ENCODE measurements at regions not wholly inside any gene's neighbourhood (a gene's known extent, or its start where the extent isn't known, plus 50 kb on each side); places are given as distances from the start of the nearest gene placed in this dataset.

DNA sequence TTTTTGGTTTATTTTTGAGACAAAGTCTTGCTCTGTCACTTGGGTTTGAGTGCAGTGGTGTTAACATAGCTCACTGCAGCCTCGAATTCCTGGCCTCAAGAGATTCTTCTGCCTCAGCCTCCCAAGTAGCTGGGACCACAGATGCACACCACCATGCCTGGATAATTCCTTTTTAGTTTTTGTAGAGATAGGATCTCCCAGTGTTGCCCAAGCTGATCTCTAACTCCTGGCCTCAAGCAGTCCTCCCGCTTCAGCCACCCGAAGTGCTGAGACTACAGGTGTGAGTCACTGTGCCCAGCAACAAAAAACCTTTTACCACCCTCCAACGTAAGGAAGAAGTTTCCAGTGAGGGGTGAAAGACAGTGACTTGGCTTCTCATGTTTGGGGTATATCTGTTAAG is 81.1 kb upstream of the TSHZ3 start:
- no peak for TF ChIP-seq ZFX (IDR thresholded peaks at IDR 0.05; ENCODE audit: borderline replicate concordance)
- TF ChIP-seq, protein P1, sequence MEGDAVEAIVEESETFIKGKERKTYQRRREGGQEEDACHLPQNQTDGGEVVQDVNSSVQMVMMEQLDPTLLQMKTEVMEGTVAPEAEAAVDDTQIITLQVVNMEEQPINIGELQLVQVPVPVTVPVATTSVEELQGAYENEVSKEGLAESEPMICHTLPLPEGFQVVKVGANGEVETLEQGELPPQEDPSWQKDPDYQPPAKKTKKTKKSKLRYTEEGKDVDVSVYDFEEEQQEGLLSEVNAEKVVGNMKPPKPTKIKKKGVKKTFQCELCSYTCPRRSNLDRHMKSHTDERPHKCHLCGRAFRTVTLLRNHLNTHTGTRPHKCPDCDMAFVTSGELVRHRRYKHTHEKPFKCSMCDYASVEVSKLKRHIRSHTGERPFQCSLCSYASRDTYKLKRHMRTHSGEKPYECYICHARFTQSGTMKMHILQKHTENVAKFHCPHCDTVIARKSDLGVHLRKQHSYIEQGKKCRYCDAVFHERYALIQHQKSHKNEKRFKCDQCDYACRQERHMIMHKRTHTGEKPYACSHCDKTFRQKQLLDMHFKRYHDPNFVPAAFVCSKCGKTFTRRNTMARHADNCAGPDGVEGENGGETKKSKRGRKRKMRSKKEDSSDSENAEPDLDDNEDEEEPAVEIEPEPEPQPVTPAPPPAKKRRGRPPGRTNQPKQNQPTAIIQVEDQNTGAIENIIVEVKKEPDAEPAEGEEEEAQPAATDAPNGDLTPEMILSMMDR (IDR thresholded peaks at IDR 0.05), result no peak
- H3K27ac ChIP-seq, result no peak overlapping the region

DNA sequence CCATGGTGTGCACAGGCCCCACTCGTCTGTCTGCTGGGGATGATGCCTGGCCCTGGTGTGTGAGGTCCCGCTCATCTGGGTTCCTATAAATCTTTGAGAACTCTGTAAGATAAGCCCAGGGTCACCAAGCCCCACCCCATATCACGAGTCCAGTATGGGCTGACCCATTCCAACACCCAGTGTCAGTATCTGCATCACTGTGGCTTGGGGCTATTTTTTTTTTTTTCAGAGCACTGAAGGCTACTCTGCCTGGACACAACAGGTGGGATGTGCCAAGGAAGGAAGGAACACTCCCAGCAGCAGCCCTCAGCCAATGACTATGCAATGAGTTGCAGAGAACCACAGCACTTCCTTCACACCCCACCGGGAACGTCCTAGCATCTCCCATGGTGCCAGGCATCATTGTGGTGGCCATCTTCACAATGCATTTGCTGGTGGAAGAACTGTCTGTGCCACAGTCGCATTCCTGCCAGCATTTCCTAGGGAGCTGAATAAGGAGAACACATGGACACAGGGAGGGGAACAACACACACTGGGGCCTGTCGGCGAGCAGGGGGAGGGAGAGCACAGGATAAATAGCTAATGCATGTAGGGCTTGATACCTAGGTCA is 83.1 kb upstream of the TSHZ3 start:
- no peak overlapping the region for H3K27ac ChIP-seq
- TF ChIP-seq, protein P1 (IDR thresholded peaks at IDR 0.05), result no peak
- no peak for TF ChIP-seq ZFX (IDR thresholded peaks at IDR 0.05; ENCODE audit: borderline replicate concordance)

DNA sequence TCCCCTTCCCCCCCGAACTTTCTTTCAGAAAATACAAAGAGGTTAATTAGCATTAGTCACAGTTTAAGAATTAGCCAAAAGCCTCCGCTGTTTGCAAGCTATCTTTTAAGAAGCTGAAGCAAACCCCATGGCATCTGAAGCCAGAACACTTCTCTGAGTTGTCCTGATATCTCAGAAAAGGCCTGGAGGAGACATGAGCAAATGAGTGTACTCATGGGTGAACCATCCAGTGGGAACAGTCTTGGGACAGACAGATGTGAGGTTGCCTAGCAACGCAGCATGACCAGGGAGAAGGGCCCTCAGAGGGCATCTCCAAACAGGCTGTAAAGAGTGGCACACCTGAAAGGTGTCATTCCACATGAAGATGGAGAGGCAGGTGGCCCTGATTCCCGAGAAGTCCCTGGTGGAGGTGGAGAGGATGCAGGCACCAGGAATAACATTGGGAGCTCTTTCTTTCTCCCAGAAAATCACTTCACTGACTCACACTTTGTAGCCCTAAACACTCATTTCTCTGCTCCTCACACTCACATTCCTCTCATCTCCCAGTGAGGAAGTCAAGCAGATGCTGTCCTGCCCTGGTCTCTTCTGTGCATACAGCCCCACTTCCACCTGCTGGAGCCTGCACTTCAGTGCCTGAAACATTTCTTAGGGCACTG is 87.0 kb upstream of the TSHZ3 start:
- TF ChIP-seq ZFX (IDR thresholded peaks at IDR 0.05; ENCODE audit: borderline replicate concordance), result no peak
- TF ChIP-seq, protein P1 (IDR thresholded peaks at IDR 0.05), result no peak
- H3K27ac ChIP-seq, result no peak overlapping the region

DNA sequence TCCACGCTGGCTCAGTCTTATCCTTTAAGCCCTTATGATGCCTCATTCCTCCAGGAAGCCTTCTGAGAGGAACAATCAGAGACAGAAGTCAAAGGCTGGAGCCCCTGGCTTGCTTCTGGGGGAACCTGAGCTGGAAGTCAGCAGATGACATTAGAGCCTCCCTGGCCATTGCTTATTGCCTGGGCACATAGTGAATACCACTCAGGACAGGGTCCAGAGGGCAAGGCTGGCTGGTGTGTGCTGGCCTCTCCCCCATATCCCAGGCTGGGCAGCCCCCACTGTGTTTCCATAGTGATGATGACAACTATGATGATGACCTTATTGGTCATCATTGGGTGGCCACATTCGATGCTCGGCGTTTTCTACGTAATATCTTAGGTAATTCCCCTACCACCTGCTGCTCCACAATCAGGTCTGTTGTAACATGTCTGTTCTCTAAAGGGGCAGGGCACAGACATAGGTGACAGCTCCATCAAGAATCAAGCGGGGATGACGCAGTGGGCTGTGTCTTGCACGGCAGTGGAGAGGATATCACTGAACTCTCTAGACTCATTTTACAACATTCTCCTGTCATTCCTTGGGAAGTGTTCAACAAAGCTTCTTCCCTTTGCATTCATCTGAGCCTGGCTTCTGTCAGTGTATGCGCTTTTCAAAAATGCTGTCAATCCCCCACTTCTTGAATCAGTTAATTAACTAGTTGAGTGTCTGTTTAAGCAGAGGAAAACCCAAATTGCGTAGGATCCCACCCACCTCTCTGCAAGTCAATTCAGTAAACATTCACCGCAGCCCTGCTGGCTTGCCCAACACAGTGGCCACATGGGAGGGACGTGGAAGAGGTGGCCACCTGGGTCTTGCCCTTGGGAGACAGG is 89.4 kb upstream of the TSHZ3 start:
- TF ChIP-seq ZFX (IDR thresholded peaks at IDR 0.05; ENCODE audit: borderline replicate concordance), result no peak
- TF ChIP-seq, protein P1 (IDR thresholded peaks at IDR 0.05), result no peak

DNA sequence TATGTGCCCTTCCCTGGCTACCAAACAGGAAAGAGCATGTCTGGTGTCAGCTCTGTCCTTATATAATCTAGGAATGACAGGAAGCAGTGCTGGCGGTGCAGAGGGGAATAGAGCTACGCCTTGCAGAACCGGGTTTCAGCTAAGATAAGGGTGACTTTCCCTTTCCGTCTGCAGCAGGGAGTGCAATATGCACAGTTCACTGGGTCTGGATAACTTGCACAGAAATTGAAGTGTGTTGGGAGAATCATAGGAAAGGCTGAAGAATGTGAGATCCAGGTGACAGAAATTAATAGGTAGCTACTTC is 90.0 kb upstream of the TSHZ3 start:
- TF ChIP-seq ZFX (IDR thresholded peaks at IDR 0.05; ENCODE audit: borderline replicate concordance), result no peak
- TF ChIP-seq, protein P1 (IDR thresholded peaks at IDR 0.05), result no peak
- H3K27ac ChIP-seq, result no peak overlapping the region

More for the DNA sequence above, 89.4 kb upstream of the TSHZ3 start:
- no peak overlapping the region for H3K27ac ChIP-seq

DNA sequence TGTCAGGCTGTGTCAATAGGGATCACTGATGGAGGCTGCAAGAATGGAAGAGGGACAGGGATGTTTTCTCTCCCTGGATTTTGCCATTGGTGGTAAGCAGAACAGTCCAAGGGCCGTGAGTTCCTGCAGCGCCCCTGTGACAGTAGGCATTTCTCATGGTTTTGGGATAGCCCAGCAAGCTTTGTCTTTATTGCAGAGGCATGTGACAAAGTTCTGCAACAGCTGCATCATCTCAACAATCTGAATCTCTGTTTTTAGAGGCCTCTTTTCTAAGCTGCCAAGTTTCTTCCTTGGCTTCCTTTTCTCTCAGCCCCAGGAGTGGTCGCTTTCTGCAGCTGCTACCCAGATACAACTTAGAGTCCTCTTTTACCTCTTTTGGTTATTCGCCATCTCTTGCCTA is 95.7 kb upstream of the TSHZ3 start:
- TF ChIP-seq, protein P1 (IDR thresholded peaks at IDR 0.05), result no peak
- no peak for TF ChIP-seq ZFX (IDR thresholded peaks at IDR 0.05; ENCODE audit: borderline replicate concordance)

DNA sequence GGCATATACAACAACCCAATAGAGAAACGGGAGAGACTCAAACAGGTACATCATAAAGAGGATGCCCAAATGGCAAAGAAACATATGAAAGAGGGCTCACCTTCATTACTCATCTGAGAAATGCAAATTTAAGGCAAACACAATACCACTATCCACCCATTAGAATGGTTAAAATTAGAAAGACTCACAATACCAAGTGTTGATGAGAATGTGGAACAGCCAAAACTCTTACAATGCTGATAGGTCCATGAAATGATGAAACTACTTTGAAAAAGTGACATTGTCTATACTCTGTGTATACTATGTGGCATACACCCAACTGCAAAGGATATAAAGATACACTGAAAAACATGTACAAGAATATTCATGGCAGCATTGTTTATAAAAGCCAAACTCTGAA is 96.2 kb upstream of the TSHZ3 start:
- H3K27ac ChIP-seq, result no peak overlapping the region
- TF ChIP-seq ZFX (IDR thresholded peaks at IDR 0.05; ENCODE audit: borderline replicate concordance), result no peak
- TF ChIP-seq, protein P1 (IDR thresholded peaks at IDR 0.05), result no peak

More for the DNA sequence above, 95.7 kb upstream of the TSHZ3 start:
- H3K27ac ChIP-seq, result no peak overlapping the region
